ENCODE measurements at regions not wholly inside any gene's neighbourhood (a gene's known extent, or its start where the extent isn't known, plus 50 kb on each side); places are given as distances from the start of the nearest gene placed in this dataset.
"Not testable (repeated sequence)": the region's sequence is repeated elsewhere in the genome, so short reads cannot be mapped to it uniquely, and the experiment has no call there.

- H3K4me3 ChIP-seq (ENCODE audit: low read depth, low read length); H3K27ac ChIP-seq (ENCODE audit: low read depth, low read length); H3K9me3 ChIP-seq (ENCODE audit: control insufficient read depth, insufficient read depth, low read length); H3K9ac ChIP-seq (ENCODE audit: low read depth, low read length); H3K4me1 ChIP-seq (ENCODE audit: control insufficient read depth, insufficient read depth, low read length); H3K27me3 ChIP-seq (ENCODE audit: control insufficient read depth, insufficient read depth, low read length); H3K36me3 ChIP-seq (ENCODE audit: control insufficient read depth, insufficient read depth, low read length): not testable (repeated sequence)
Measured at GRCh38 chr3:30479737-30480136, 126.7 kb upstream of the TGFBR2 start.

GRCh38 chr3:30480156-30480555 is 126.2 kb upstream of the TGFBR2 start:
- H3K9ac ChIP-seq (ENCODE audit: low read depth, low read length) = not testable (repeated sequence)

GRCh38 chr3:30480587-30480986 is 125.8 kb upstream of the TGFBR2 start:
- Histone ChIP-seq H3K36me3 (ENCODE audit: control insufficient read depth, insufficient read depth, low read length) (no peaks in the 10 kb centered on the region), H3K9me3 (ENCODE audit: control insufficient read depth, insufficient read depth, low read length) (peaks cover 8% of the 10 kb centered on the region; the same call in 1 of the 2 replicates), H3K27me3 (ENCODE audit: control insufficient read depth, insufficient read depth, low read length) (no peaks in the 10 kb centered on the region), H3K4me1 (ENCODE audit: control insufficient read depth, insufficient read depth, low read length) (no peaks in the 10 kb centered on the region), H3K27ac (ENCODE audit: low read depth, low read length) (no peak overlapping the region), H3K9ac (ENCODE audit: low read depth, low read length) (no peak overlapping the region), H3K4me3 (ENCODE audit: low read depth, low read length) (no peak overlapping the region)

More at GRCh38 chr3:30480156-30480555, 126.2 kb upstream of the TGFBR2 start:
- not testable (repeated sequence) for H3K36me3 ChIP-seq (ENCODE audit: control insufficient read depth, insufficient read depth, low read length); H3K27ac ChIP-seq (ENCODE audit: low read depth, low read length); H3K4me1 ChIP-seq (ENCODE audit: control insufficient read depth, insufficient read depth, low read length); H3K27me3 ChIP-seq (ENCODE audit: control insufficient read depth, insufficient read depth, low read length); H3K4me3 ChIP-seq (ENCODE audit: low read depth, low read length); H3K9me3 ChIP-seq (ENCODE audit: control insufficient read depth, insufficient read depth, low read length)

- Histone ChIP-seq H3K27ac (ENCODE audit: low read depth, low read length) (no peak overlapping the region), H3K4me3 (ENCODE audit: low read depth, low read length) (no peak overlapping the region), H3K4me1 (ENCODE audit: control insufficient read depth, insufficient read depth, low read length) (no peaks in the 10 kb centered on the region), H3K9me3 (ENCODE audit: control insufficient read depth, insufficient read depth, low read length) (peaks cover 8% of the 10 kb centered on the region; the same call in 1 of the 2 replicates), H3K27me3 (ENCODE audit: control insufficient read depth, insufficient read depth, low read length) (no peaks in the 10 kb centered on the region), H3K36me3 (ENCODE audit: control insufficient read depth, insufficient read depth, low read length) (no peaks in the 10 kb centered on the region), H3K9ac (ENCODE audit: low read depth, low read length) (no peak overlapping the region)
Measured at GRCh38 chr3:30481241-30481640, 125.2 kb upstream of the TGFBR2 start.

- H3K9me3 ChIP-seq (ENCODE audit: control insufficient read depth, insufficient read depth, low read length); H3K27ac ChIP-seq (ENCODE audit: low read depth, low read length); H3K9ac ChIP-seq (ENCODE audit: low read depth, low read length); H3K27me3 ChIP-seq (ENCODE audit: control insufficient read depth, insufficient read depth, low read length); H3K4me3 ChIP-seq (ENCODE audit: low read depth, low read length); H3K36me3 ChIP-seq (ENCODE audit: control insufficient read depth, insufficient read depth, low read length); H3K4me1 ChIP-seq (ENCODE audit: control insufficient read depth, insufficient read depth, low read length): not testable (repeated sequence)
Measured at GRCh38 chr3:30484229-30484628, 122.2 kb upstream of the TGFBR2 start.

GRCh38 chr3:30486368-30486767 is 120.0 kb upstream of the TGFBR2 start:
- no peaks in the 10 kb centered on the region for H3K9me3 ChIP-seq (ENCODE audit: control insufficient read depth, insufficient read depth, low read length)
- H3K4me3 ChIP-seq (ENCODE audit: low read depth, low read length) = no peak overlapping the region
- no peaks in the 10 kb centered on the region for H3K36me3 ChIP-seq (ENCODE audit: control insufficient read depth, insufficient read depth, low read length)
- no peaks in the 10 kb centered on the region for H3K4me1 ChIP-seq (ENCODE audit: control insufficient read depth, insufficient read depth, low read length)
- H3K9ac ChIP-seq (ENCODE audit: low read depth, low read length) = no peak overlapping the region
- H3K27me3 ChIP-seq (ENCODE audit: control insufficient read depth, insufficient read depth, low read length) = no peaks in the 10 kb centered on the region
- H3K27ac ChIP-seq (ENCODE audit: low read depth, low read length) = no peak overlapping the region

GRCh38 chr3:30488070-30488756 is 118.2 kb upstream of the TGFBR2 start:
- Histone ChIP-seq H3K4me1 (ENCODE audit: control insufficient read depth, insufficient read depth, low read length) (peaks cover 5% of the 10 kb centered on the region; the same call in 1 of the 2 replicates), H3K27ac (ENCODE audit: low read depth, low read length) (no peak overlapping the region), H3K9me3 (ENCODE audit: control insufficient read depth, insufficient read depth, low read length) (no peaks in the 10 kb centered on the region), H3K4me3 (ENCODE audit: low read depth, low read length) (no peak overlapping the region), H3K27me3 (ENCODE audit: control insufficient read depth, insufficient read depth, low read length) (no peaks in the 10 kb centered on the region), H3K36me3 (ENCODE audit: control insufficient read depth, insufficient read depth, low read length) (no peaks in the 10 kb centered on the region), H3K9ac (ENCODE audit: low read depth, low read length) (no peak overlapping the region)

- Histone ChIP-seq H3K36me3 (ENCODE audit: control insufficient read depth, insufficient read depth, low read length) (no peaks in the 10 kb centered on the region), H3K4me1 (ENCODE audit: control insufficient read depth, insufficient read depth, low read length) (peaks cover 5% of the 10 kb centered on the region; the same call in 1 of the 2 replicates), H3K27ac (ENCODE audit: low read depth, low read length) (no peak overlapping the region), H3K27me3 (ENCODE audit: control insufficient read depth, insufficient read depth, low read length) (no peaks in the 10 kb centered on the region), H3K9me3 (ENCODE audit: control insufficient read depth, insufficient read depth, low read length) (no peaks in the 10 kb centered on the region), H3K9ac (ENCODE audit: low read depth, low read length) (no peak overlapping the region), H3K4me3 (ENCODE audit: low read depth, low read length) (no peak overlapping the region)
Measured at GRCh38 chr3:30492322-30493192, 113.8 kb upstream of the TGFBR2 start.

- no peaks in the 10 kb centered on the region for H3K36me3 ChIP-seq (ENCODE audit: control insufficient read depth, insufficient read depth, low read length)
- H3K27ac ChIP-seq (ENCODE audit: low read depth, low read length) = no peak overlapping the region
- no peaks in the 10 kb centered on the region for H3K27me3 ChIP-seq (ENCODE audit: control insufficient read depth, insufficient read depth, low read length)
- H3K4me1 ChIP-seq (ENCODE audit: control insufficient read depth, insufficient read depth, low read length) = peaks cover 5% of the 10 kb centered on the region; the same call in 1 of the 2 replicates
- H3K4me3 ChIP-seq (ENCODE audit: low read depth, low read length) = no peak overlapping the region
- no peaks in the 10 kb centered on the region for H3K9me3 ChIP-seq (ENCODE audit: control insufficient read depth, insufficient read depth, low read length)
- H3K9ac ChIP-seq (ENCODE audit: low read depth, low read length) = no peak overlapping the region
Measured at GRCh38 chr3:30493911-30494311, 112.5 kb upstream of the TGFBR2 start.

- H3K9ac ChIP-seq (ENCODE audit: low read depth, low read length) = no peak overlapping the region
- no peak overlapping the region for H3K4me3 ChIP-seq (ENCODE audit: low read depth, low read length)
- peaks cover 5% of the 10 kb centered on the region; the same call in 1 of the 2 replicates for H3K4me1 ChIP-seq (ENCODE audit: control insufficient read depth, insufficient read depth, low read length)
- no peak overlapping the region for H3K27ac ChIP-seq (ENCODE audit: low read depth, low read length)
- no peaks in the 10 kb centered on the region for H3K36me3 ChIP-seq (ENCODE audit: control insufficient read depth, insufficient read depth, low read length)
- no peaks in the 10 kb centered on the region for H3K9me3 ChIP-seq (ENCODE audit: control insufficient read depth, insufficient read depth, low read length)
- H3K27me3 ChIP-seq (ENCODE audit: control insufficient read depth, insufficient read depth, low read length) = no peaks in the 10 kb centered on the region
Measured at GRCh38 chr3:30495172-30496065, 111.0 kb upstream of the TGFBR2 start.
